ENCODE measurements at regions not wholly inside any gene's neighbourhood (a gene's known extent, or its start where the extent isn't known, plus 50 kb on each side); places are given as distances from the start of the nearest gene placed in this dataset.

DNA sequence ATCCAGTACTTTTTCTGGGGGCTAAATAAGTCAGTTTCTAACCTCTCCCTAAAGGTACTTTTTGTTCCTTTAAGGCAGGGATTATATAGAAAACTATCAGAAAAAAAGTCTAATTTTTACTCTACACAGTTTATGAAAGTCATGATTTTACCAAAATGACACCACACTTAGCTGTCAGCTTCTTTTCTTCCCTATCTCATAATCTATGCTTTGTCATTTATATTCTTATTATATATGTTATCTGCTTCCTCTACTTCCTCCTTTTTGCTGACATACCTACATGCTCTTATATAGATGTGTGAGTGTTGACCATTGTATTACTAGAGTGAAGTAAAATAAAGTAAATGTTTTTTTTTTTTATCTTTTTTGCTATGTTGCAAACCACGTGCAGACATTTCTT, 203.9 kb upstream of the CHRM2 start:
- no peaks in the 10 kb centered on the region for H3K27me3 ChIP-seq (ENCODE audit: insufficient read depth, low read length)
- no peak overlapping the region for H3K9ac ChIP-seq (ENCODE audit: low read depth, low read length)
- H3K27ac ChIP-seq (ENCODE audit: low read length), result no peak overlapping the region
- no peaks in the 10 kb centered on the region for H3K9me3 ChIP-seq (ENCODE audit: insufficient read depth, low read depth, low read length)
- no peaks in the 10 kb centered on the region for H3K36me3 ChIP-seq (ENCODE audit: insufficient read depth, low read depth, low read length)
- no peak overlapping the region for H3K4me3 ChIP-seq (ENCODE audit: low read length)
- H3K4me1 ChIP-seq (ENCODE audit: insufficient read depth, low read length), result no peaks in the 10 kb centered on the region

DNA sequence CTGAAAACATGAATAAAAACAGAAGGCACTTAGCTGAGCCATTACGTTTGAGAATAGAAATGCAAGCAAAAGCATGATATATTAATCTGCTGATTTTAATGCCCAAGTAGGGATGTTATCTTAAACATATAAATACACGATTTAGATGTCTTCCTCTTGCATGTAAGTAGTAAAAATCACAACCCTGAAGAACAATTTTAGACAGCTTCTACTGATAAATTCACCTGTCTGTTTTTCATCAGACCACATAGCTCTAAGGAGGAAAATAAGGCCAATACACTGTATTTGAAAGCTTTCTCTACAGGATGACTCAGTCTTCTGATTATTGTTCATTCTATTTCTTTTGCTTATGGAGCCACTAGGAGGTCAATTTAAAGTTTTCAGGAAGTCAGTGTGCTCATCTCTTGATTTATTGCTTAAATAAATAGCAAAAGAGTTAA, 210.9 kb upstream of the CHRM2 start:
- Histone ChIP-seq H3K36me3 (ENCODE audit: insufficient read depth, low read depth, low read length) (no peaks in the 10 kb centered on the region), H3K27ac (ENCODE audit: low read length) (no peak overlapping the region)

DNA sequence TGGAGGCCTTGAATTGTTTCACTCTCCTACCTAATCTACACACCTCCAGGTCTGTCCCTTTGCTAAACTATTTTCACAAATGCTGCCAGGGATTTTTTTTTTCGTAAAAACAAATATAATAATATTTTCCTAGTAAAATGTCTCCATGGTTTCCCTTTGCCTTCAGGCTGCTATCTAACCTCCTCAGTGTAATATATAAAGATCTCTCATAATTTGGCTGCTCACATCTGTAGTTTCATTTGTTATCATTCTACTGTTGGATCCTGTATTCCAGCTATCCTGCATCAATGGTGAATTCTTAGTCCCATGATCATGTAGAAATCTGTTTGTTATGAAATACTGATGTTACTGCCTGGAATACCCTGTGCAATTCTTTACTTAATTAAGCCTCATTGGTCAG, 211.9 kb upstream of the CHRM2 start:
- no peaks in the 10 kb centered on the region for H3K9me3 ChIP-seq (ENCODE audit: insufficient read depth, low read depth, low read length)
- H3K9ac ChIP-seq (ENCODE audit: low read depth, low read length), result no peak overlapping the region
- no peak overlapping the region for H3K27ac ChIP-seq (ENCODE audit: low read length)
- no peaks in the 10 kb centered on the region for H3K36me3 ChIP-seq (ENCODE audit: insufficient read depth, low read depth, low read length)
- H3K4me3 ChIP-seq (ENCODE audit: low read length), result no peak overlapping the region
- H3K27me3 ChIP-seq (ENCODE audit: insufficient read depth, low read length), result no peaks in the 10 kb centered on the region
- peaks cover 6% of the 10 kb centered on the region; the same call in 1 of the 2 replicates for H3K4me1 ChIP-seq (ENCODE audit: insufficient read depth, low read length)

More for the DNA sequence above, 210.9 kb upstream of the CHRM2 start:
- peaks cover 3% of the 10 kb centered on the region; the same call in 1 of the 2 replicates for H3K4me1 ChIP-seq (ENCODE audit: insufficient read depth, low read length)
- no peaks in the 10 kb centered on the region for H3K9me3 ChIP-seq (ENCODE audit: insufficient read depth, low read depth, low read length)
- no peak overlapping the region for H3K9ac ChIP-seq (ENCODE audit: low read depth, low read length)
- no peak overlapping the region for H3K4me3 ChIP-seq (ENCODE audit: low read length)
- H3K27me3 ChIP-seq (ENCODE audit: insufficient read depth, low read length), result no peaks in the 10 kb centered on the region

DNA sequence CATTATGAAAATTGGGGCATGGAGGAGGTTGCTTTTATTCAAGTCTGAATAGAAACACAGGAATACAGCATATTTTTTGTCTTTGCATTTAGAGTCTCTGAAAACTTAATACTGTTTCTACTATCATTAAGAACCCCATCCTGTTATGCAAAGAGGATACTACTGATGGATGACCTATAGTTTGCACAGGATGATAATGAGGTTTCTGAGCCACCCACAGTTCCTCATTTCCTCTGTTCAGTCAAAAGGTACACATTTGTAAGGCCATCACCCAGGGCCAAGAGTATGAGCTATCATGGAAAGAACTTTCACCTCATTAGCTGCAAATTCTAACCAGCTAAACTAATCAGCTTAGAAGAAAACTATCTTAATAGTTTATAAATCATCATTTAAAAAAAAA, 213.0 kb upstream of the CHRM2 start:
- no peaks in the 10 kb centered on the region for H3K9me3 ChIP-seq (ENCODE audit: insufficient read depth, low read depth, low read length)
- peaks cover 6% of the 10 kb centered on the region; the same call in 1 of the 2 replicates for H3K4me1 ChIP-seq (ENCODE audit: insufficient read depth, low read length)
- no peaks in the 10 kb centered on the region for H3K36me3 ChIP-seq (ENCODE audit: insufficient read depth, low read depth, low read length)
- no peak overlapping the region for H3K4me3 ChIP-seq (ENCODE audit: low read length)
- H3K27ac ChIP-seq (ENCODE audit: low read length), result no peak overlapping the region
- H3K9ac ChIP-seq (ENCODE audit: low read depth, low read length), result no peak overlapping the region
- H3K27me3 ChIP-seq (ENCODE audit: insufficient read depth, low read length), result no peaks in the 10 kb centered on the region

DNA sequence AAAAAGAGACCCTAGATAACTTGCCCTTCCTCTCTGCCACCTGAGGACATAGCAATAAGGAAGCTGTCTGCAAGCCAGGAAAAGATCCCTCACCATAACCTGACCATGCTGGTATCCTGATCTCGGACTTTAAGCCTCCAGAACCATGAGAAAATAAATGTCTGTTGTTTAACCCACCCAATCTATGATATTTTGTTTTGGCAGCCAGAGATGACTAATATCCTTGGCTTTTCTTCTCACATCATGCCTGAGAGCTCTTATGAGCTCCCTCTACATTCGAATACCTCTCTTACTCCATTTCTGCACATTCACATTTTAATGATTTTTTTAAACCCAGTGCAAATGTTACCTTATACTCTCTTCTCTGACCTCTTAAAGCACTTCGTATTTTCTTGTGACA, 214.0 kb upstream of the CHRM2 start:
- Histone ChIP-seq H3K27me3 (ENCODE audit: insufficient read depth, low read length) (no peaks in the 10 kb centered on the region), H3K9me3 (ENCODE audit: insufficient read depth, low read depth, low read length) (no peaks in the 10 kb centered on the region), H3K4me3 (ENCODE audit: low read length) (no peak overlapping the region), H3K27ac (ENCODE audit: low read length) (no peak overlapping the region), H3K36me3 (ENCODE audit: insufficient read depth, low read depth, low read length) (no peaks in the 10 kb centered on the region), H3K4me1 (ENCODE audit: insufficient read depth, low read length) (peaks cover 6% of the 10 kb centered on the region; the same call in 1 of the 2 replicates), H3K9ac (ENCODE audit: low read depth, low read length) (no peak overlapping the region)

DNA sequence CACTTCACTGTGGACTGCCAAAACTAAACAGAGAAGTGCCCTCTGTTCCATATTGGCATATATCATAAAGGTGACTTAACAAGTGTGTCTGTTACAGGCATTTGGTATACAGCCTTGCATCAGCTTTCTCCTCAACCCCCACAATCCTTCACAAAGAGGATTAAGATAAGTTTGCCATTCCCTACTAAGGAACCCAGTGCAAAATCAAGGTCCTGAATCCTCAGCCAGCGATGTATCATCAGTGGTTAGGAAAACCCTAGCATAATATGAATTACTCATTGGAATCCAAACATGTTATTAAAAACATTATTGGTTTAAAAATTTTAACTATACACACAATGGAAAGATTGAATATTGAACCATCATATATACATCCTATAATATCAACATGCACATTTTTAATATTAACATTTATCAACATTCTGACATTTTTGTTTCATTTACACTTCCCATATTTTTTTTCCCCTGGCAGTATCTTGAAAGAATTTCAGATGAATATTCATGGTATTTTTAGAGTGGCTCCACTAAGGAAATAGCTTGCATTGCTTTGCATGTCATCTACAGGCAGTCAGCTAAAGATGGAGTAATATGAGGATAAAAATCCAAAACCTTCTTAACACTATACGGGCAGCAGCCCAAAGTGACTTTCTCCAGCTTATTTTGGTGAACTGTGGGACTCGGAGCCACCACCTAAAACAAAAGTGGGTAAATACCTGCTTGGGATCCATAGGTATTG, 215.6 kb upstream of the CHRM2 start:
- Histone ChIP-seq H3K27me3 (ENCODE audit: insufficient read depth, low read length) (no peaks in the 10 kb centered on the region), H3K9ac (ENCODE audit: low read depth, low read length) (no peak overlapping the region), H3K9me3 (ENCODE audit: insufficient read depth, low read depth, low read length) (no peaks in the 10 kb centered on the region), H3K27ac (ENCODE audit: low read length) (no peak overlapping the region), H3K4me3 (ENCODE audit: low read length) (no peak overlapping the region), H3K4me1 (ENCODE audit: insufficient read depth, low read length) (peaks cover 6% of the 10 kb centered on the region; the same call in 1 of the 2 replicates), H3K36me3 (ENCODE audit: insufficient read depth, low read depth, low read length) (no peaks in the 10 kb centered on the region)

DNA sequence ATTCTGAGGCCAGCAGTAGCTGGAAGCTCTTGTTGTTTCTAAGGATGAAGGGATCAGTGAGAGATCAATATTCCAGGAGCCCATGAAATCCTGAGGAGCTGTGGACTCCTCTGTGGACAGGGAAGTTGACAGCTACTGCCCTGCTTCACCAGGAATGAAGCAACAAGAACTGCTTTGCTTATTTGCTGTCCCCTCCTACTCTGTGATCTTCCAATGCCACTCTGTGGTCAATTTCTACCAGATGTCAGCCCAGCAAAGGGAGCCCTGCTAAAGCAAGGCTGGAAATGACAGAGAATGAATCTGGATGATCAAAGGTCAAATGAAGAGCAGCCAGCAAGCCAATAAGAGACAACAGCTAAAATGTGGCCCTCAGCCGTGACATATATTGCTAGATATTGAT, 227.5 kb upstream of the CHRM2 start:
- Histone ChIP-seq H3K4me1 (ENCODE audit: insufficient read depth, low read length) (peaks cover 13% of the 10 kb centered on the region; the same call in 1 of the 2 replicates), H3K4me3 (ENCODE audit: low read length) (no peak overlapping the region), H3K9ac (ENCODE audit: low read depth, low read length) (no peak overlapping the region), H3K27ac (ENCODE audit: low read length) (no peak overlapping the region), H3K36me3 (ENCODE audit: insufficient read depth, low read depth, low read length) (no peaks in the 10 kb centered on the region), H3K27me3 (ENCODE audit: insufficient read depth, low read length) (no peaks in the 10 kb centered on the region), H3K9me3 (ENCODE audit: insufficient read depth, low read depth, low read length) (no peaks in the 10 kb centered on the region)

DNA sequence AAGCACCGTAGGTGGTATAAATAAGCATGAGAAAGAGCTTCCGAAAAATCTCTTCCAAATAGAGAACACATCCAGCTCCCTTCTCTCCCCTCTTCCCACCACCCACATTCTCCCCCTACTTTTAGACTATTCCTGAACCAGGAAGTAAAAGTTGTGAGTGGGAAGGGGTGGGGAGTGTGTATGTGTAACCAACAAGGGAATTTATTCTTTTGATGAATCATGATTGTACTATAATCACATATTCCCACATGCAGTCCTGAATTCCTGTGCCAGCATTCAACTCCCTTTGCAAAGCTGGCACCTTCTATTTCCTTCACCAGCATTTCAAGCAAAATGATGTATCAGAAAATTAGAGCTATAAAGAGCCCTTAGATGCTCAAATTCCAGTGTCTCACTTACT, 230.6 kb upstream of the CHRM2 start:
- Histone ChIP-seq H3K27me3 (ENCODE audit: insufficient read depth, low read length) (no peaks in the 10 kb centered on the region), H3K9me3 (ENCODE audit: insufficient read depth, low read depth, low read length) (no peaks in the 10 kb centered on the region)

DNA sequence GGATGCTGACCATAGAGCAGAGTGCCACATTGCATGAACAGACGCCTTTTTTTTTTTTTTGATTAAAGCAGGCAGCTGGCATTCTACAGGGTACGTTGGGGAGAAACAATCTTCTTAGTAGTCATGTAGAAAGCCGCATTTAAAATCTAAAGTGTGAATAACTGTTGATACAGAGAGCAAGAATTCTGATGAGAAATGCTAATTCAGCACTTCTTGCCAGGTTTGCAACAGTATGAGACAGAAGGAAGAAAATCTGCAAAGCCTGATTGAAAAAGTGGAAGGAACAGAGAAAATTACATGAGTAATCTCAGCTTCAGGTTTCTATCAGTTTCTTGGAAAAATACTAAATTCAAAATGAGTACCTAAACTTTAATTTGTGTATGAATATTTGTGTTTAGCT, 232.7 kb upstream of the CHRM2 start:
- Histone ChIP-seq H3K27ac (ENCODE audit: low read length) (no peak overlapping the region), H3K4me1 (ENCODE audit: insufficient read depth, low read length) (peaks cover 13% of the 10 kb centered on the region; the same call in 1 of the 2 replicates), H3K4me3 (ENCODE audit: low read length) (no peak overlapping the region), H3K9ac (ENCODE audit: low read depth, low read length) (no peak overlapping the region), H3K9me3 (ENCODE audit: insufficient read depth, low read depth, low read length) (no peaks in the 10 kb centered on the region), H3K27me3 (ENCODE audit: insufficient read depth, low read length) (no peaks in the 10 kb centered on the region), H3K36me3 (ENCODE audit: insufficient read depth, low read depth, low read length) (no peaks in the 10 kb centered on the region)

More for the DNA sequence above, 230.6 kb upstream of the CHRM2 start:
- H3K27ac ChIP-seq (ENCODE audit: low read length), result no peak overlapping the region
- no peak overlapping the region for H3K4me3 ChIP-seq (ENCODE audit: low read length)
- H3K4me1 ChIP-seq (ENCODE audit: insufficient read depth, low read length), result peaks cover 13% of the 10 kb centered on the region; the same call in 1 of the 2 replicates
- no peak overlapping the region for H3K9ac ChIP-seq (ENCODE audit: low read depth, low read length)
- H3K36me3 ChIP-seq (ENCODE audit: insufficient read depth, low read depth, low read length), result no peaks in the 10 kb centered on the region

DNA sequence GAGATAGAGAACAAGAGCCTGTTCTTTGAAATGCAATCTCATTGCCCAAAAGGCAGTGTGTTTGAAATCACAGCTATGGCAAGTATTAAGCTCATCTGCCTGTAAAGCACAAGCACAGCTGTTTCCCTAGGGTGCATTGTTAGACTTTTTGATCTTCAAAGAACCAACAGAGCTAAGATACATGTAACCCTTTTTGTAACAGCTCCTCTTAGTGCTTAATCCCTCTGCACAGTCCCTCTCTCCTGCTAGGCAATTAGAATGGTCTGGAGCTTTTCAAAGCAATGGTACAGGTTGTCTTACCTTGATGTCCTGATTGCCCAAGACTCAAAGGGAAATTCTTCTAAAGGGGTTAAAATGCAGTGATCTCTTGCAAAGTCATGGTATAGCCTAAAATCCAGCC, 249.6 kb upstream of the CHRM2 start:
- Histone ChIP-seq H3K9me3 (ENCODE audit: insufficient read depth, low read depth, low read length) (no peaks in the 10 kb centered on the region), H3K27me3 (ENCODE audit: insufficient read depth, low read length) (no peaks in the 10 kb centered on the region), H3K27ac (ENCODE audit: low read length) (no peak overlapping the region), H3K9ac (ENCODE audit: low read depth, low read length) (no peak overlapping the region), H3K36me3 (ENCODE audit: insufficient read depth, low read depth, low read length) (no peaks in the 10 kb centered on the region), H3K4me3 (ENCODE audit: low read length) (no peak overlapping the region), H3K4me1 (ENCODE audit: insufficient read depth, low read length) (no peaks in the 10 kb centered on the region)

DNA sequence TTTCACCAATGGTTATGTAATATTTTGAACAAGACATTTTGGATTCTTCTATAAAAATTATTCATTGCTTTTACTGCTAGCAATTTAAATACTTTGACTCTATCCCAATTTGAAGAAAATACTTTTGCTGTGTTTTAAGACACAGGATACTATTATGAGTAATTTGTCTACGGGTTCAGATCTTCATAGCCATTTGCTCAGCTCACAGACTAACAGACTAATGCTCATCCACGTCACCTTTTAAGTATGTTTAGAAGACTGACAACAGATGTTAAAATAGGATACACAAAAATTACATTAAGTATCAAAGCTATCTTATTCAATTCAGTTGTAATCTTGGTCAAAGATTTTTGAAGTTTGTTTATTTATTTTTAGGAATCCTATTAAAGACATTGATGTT, 251.3 kb upstream of the CHRM2 start:
- Histone ChIP-seq H3K9me3 (ENCODE audit: insufficient read depth, low read depth, low read length) (no peaks in the 10 kb centered on the region), H3K9ac (ENCODE audit: low read depth, low read length) (no peak overlapping the region), H3K27me3 (ENCODE audit: insufficient read depth, low read length) (no peaks in the 10 kb centered on the region), H3K36me3 (ENCODE audit: insufficient read depth, low read depth, low read length) (no peaks in the 10 kb centered on the region), H3K27ac (ENCODE audit: low read length) (no peak overlapping the region), H3K4me1 (ENCODE audit: insufficient read depth, low read length) (no peaks in the 10 kb centered on the region), H3K4me3 (ENCODE audit: low read length) (no peak overlapping the region)

DNA sequence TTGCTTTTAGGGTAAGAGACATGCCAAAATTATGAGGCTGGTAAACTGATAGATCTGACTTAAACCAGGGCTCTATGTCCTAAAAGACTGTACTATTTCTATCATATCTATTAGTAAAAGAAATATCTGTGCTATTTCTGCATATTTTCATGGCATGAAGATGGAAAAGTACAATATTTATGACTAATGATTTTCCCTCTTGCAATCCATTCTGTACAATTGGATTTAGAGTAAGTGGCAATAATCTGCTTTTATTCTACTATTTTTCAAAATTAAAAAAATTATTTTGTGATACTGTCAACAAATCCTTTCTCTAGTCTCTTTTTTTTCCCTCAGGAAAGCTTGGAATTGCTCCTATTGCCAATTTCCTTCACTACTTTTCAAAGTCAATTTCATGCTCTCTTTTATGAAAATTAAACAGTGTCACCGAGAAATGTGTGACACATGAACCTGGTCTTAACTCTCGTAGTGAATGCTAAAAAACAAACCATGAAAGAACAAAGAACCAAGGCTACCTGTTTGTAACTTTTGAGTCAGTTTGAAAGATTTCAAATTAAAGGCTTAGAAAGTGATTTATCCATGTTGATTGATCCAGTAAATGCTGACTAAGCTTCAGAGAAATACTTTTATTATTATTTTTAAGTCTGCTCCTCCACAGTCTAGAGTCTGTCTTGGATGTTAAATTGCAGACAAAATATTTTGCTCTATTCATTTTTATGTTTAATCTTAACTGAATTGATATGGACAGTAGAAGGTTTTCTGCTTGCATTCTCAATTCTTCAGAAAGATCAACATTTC, 262.7 kb upstream of the CHRM2 start:
- Histone ChIP-seq H3K27me3 (ENCODE audit: insufficient read depth, low read length) (no peaks in the 10 kb centered on the region), H3K9me3 (ENCODE audit: insufficient read depth, low read depth, low read length) (no peaks in the 10 kb centered on the region), H3K36me3 (ENCODE audit: insufficient read depth, low read depth, low read length) (no peaks in the 10 kb centered on the region), H3K27ac (ENCODE audit: low read length) (no peak overlapping the region), H3K9ac (ENCODE audit: low read depth, low read length) (no peak overlapping the region), H3K4me3 (ENCODE audit: low read length) (no peak overlapping the region), H3K4me1 (ENCODE audit: insufficient read depth, low read length) (no peaks in the 10 kb centered on the region)

Measured in iPS-20b (cell line).